ENCODE measurements at regions not wholly inside any gene's neighbourhood (a gene's known extent, or its start where the extent isn't known, plus 50 kb on each side); places are given as distances from the start of the nearest gene placed in this dataset.
A peak's percentile ranks its signal among the peaks of the same experiment; 100 is the strongest.

GRCh38 chr2:234245945-234246344, 195.4 kb downstream of the SPP2 start:
- no peak overlapping the region for H3K4me3 ChIP-seq (replicated peaks in 1 of 2; ENCODE audit: low read depth in 2 of 2, low read length in 2 of 2)
- peak; percentile 68 to 94 for DNase-seq (ENCODE audit: low read depth in 2 of 2)
- TF ChIP-seq, protein P1, sequence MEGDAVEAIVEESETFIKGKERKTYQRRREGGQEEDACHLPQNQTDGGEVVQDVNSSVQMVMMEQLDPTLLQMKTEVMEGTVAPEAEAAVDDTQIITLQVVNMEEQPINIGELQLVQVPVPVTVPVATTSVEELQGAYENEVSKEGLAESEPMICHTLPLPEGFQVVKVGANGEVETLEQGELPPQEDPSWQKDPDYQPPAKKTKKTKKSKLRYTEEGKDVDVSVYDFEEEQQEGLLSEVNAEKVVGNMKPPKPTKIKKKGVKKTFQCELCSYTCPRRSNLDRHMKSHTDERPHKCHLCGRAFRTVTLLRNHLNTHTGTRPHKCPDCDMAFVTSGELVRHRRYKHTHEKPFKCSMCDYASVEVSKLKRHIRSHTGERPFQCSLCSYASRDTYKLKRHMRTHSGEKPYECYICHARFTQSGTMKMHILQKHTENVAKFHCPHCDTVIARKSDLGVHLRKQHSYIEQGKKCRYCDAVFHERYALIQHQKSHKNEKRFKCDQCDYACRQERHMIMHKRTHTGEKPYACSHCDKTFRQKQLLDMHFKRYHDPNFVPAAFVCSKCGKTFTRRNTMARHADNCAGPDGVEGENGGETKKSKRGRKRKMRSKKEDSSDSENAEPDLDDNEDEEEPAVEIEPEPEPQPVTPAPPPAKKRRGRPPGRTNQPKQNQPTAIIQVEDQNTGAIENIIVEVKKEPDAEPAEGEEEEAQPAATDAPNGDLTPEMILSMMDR (IDR thresholded peaks at IDR 0.05; ENCODE audit: low read depth, low read length): no peak

DNA sequence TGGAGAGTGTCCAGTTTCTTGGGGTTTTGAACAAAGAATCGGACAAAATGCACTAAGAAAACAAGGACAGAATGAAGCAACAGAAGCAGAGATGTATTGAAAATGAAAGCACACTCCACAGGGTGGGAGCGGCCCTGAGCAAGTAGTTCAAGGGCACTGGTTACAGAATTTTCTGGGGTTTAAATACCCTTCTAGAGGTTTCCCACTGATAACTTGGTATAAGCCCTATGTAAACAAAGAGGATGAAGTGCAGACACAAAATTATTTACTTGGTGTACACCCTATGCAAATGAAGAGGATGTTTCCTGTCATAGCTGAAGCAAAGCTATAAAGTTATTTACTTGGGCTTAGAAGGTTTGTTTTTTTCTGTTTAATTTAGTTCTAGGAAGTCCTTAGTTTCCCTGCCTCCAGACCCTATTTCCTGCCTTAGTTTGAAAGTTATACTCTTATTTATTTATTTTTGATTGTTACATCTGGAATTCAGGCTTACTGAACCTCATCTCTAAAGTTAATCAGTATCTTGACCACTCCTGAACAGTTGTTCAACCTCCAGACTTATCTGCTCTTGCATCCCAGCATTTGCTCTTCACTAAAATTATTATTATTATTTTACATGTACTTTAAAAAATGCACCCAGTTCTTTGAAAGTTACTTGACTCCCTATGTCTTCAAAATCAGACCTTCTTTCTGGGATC, 193.5 kb downstream of the SPP2 start:
- DNase-seq (ENCODE audit: low read depth in 2 of 2): peak in 1 of 2 donors; percentile 52
- no peak overlapping the region for H3K4me3 ChIP-seq (replicated peaks in 1 of 2; ENCODE audit: low read depth in 2 of 2, low read length in 2 of 2)
- TF ChIP-seq, protein P1 (IDR thresholded peaks at IDR 0.05; ENCODE audit: low read depth, low read length): no peak

DNA sequence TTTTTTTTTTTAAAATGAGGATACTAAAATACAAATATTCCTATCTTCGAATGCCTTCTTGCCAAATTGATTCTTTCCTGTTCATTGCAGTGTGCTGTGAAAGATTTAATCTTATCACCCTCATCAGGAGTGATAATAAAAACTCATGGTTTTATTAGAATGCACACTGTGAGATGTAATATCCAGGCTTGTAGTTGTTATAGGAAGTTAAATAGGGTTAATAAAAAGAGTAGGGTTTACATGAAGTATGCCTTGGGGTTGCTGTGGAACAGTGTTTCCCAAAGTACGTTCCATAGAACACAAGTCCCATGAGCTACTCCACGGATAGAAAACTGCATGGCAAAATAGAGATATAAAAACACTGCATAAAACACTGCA, 191.9 kb downstream of the SPP2 start:
- TF ChIP-seq, protein P1 (IDR thresholded peaks at IDR 0.05; ENCODE audit: low read depth, low read length): no peak
- H3K4me3 ChIP-seq (replicated peaks in 1 of 2; ENCODE audit: low read depth in 2 of 2, low read length in 2 of 2): no peak overlapping the region
- no peak for DNase-seq (ENCODE audit: low read depth in 2 of 2)

- DNase-seq (ENCODE audit: low read depth in 2 of 2): peak in 1 of 2 donors; percentile 87
- TF ChIP-seq, protein P1 (IDR thresholded peaks at IDR 0.05; ENCODE audit: low read depth, low read length): no peak
- H3K4me3 ChIP-seq (replicated peaks in 1 of 2; ENCODE audit: low read depth in 2 of 2, low read length in 2 of 2): no peak overlapping the region
Measured at GRCh38 chr2:234241656-234242458, 191.4 kb downstream of the SPP2 start.

GRCh38 chr2:234240917-234241316, 190.4 kb downstream of the SPP2 start:
- TF ChIP-seq, protein P1 (IDR thresholded peaks at IDR 0.05; ENCODE audit: low read depth, low read length): no peak
- DNase-seq (ENCODE audit: low read depth in 2 of 2): peak in 1 of 2 donors; percentile 56
- H3K4me3 ChIP-seq (replicated peaks in 1 of 2; ENCODE audit: low read depth in 2 of 2, low read length in 2 of 2): no peak overlapping the region

- TF ChIP-seq, protein P1 (IDR thresholded peaks at IDR 0.05; ENCODE audit: low read depth, low read length): no peak
- DNase-seq (ENCODE audit: low read depth in 2 of 2): no peak
- H3K4me3 ChIP-seq (replicated peaks in 1 of 2; ENCODE audit: low read depth in 2 of 2, low read length in 2 of 2): no peak overlapping the region
Measured at GRCh38 chr2:234235191-234235590, 184.7 kb downstream of the SPP2 start.
